ENCODE measurements at regions not wholly inside any gene's neighbourhood (a gene's known extent, or its start where the extent isn't known, plus 50 kb on each side); places are given as distances from the start of the nearest gene placed in this dataset.
"Not testable (repeated sequence)": the region's sequence is repeated elsewhere in the genome, so short reads cannot be mapped to it uniquely, and the experiment has no call there.

DNA sequence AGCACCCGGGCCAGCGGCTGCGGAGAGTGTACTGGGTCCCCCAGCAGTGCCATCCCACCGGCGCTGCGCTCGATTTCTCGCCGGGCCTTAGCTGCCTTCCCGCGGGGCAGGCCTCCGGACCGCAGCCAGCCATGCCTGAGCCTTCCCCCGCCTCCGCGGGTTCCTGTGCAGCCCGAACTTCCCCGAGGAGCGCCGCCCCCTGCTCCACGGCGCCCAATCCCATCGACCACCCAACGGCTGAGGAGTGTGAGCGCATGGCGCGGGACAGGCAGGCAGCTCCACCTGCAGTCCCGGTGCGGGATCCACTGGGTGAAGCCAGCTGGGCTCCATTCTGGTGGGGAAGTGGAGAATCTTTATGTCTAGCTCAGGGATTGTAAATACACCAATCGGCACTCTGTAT, 325.4 kb downstream of the PPP1R3A start:
- TF ChIP-seq, protein P1, sequence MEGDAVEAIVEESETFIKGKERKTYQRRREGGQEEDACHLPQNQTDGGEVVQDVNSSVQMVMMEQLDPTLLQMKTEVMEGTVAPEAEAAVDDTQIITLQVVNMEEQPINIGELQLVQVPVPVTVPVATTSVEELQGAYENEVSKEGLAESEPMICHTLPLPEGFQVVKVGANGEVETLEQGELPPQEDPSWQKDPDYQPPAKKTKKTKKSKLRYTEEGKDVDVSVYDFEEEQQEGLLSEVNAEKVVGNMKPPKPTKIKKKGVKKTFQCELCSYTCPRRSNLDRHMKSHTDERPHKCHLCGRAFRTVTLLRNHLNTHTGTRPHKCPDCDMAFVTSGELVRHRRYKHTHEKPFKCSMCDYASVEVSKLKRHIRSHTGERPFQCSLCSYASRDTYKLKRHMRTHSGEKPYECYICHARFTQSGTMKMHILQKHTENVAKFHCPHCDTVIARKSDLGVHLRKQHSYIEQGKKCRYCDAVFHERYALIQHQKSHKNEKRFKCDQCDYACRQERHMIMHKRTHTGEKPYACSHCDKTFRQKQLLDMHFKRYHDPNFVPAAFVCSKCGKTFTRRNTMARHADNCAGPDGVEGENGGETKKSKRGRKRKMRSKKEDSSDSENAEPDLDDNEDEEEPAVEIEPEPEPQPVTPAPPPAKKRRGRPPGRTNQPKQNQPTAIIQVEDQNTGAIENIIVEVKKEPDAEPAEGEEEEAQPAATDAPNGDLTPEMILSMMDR (IDR thresholded peaks at IDR 0.05), result not testable (repeated sequence)
- not testable (repeated sequence) for TF ChIP-seq EP300 (IDR thresholded peaks at IDR 0.05)
